ENCODE measurements at regions not wholly inside any gene's neighbourhood (a gene's known extent, or its start where the extent isn't known, plus 50 kb on each side); places are given as distances from the start of the nearest gene placed in this dataset.

GRCh38 chr14:106822905-106823304 lies 1296.5 kb downstream of the TMEM121 start:
- no peak for DNase-seq

GRCh38 chr14:106823552-106823951 lies 1297.2 kb downstream of the TMEM121 start:
- no peak for DNase-seq

DNA sequence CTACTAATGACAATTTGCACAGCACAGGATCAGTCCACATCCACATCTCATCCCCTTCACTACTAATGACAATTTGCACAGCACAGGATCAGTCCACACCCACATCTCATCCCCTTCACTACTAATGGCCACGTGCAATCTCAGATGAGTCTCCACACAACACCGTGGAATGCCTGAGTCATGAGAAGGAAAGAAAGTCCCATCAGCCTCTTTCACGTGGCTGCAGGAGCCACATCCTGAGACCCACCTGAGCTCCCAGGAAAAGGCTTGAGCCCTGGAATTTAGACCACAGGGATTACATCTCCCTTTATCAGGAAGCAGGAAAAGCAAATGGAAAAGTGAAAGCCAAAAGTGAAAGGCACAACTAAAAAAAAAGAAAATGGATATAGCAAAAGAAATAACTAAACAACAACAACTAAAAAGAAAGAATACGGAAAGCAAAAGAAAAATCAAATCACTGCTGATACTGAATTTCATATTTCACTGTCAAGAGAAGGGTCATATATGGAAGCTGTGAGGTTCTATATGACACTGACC lies 1300.5 kb downstream of the TMEM121 start:
- DNase-seq = no peak

GRCh38 chr14:106831322-106831720 lies 1304.9 kb downstream of the TMEM121 start:
- no peak for DNase-seq

GRCh38 chr14:106837870-106838269 lies 1311.5 kb downstream of the TMEM121 start:
- DNase-seq = no peak

DNA sequence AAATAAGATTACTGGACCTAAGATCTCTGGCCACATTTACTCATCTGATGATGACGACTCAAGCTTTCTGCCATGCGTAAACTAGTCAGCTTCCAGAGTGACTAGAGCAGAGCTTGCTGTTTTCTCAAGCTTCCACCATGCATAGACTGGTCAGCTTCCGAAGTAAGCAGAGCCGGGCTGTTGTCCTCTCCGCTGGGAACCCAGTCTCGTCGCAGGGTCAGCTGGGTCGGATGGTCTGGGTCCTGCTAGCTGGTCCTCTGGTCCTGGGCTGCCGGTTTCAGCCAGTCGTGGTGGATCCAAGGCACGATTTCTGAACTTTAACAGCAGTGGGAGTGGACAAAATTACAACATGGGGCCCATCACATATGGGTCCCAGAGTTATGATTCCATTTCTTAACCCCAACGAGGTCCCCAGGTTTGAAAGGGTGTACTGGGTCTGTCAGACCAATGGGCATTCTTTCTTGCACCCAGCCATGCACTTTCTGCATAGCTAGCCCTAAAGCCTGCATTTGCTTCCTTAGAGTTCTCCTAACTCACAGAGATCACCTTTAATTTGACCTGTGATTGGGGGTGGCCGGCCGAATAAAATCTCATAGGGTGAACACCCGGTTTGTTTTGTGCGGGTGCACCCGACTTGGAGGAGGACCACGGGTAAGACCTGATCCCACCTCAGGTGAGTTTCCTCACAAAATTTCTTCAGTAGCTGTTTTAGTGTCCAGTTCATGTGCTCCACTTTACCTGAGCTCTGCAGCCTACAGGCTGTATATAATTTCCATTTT lies 1312.8 kb downstream of the TMEM121 start:
- DNase-seq = no peak

GRCh38 chr14:106840258-106840657 lies 1313.9 kb downstream of the TMEM121 start:
- no peak for DNase-seq

- no peak for DNase-seq
Measured at GRCh38 chr14:106840991-106841390, 1314.6 kb downstream of the TMEM121 start.

DNA sequence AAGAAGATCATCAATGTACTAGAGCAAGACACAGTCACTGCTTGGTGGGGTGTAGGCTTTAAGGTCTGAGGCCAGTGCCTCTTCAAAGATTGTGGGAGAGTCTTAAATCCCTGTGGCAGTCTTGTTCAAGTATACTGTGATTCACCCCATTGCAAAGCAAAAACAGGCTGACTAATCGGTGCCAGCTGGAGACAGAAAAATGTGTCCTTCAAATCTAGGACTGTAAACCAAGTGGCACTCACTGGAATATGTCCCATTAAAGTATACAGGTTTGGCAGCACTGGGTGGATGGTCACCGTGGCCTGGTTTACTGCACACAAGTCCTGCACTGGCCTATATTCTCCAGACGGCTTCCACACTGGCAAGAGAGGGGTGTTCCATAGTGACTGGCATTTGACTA lies 1315.3 kb downstream of the TMEM121 start:
- DNase-seq = no peak

GRCh38 chr14:106842687-106843086 lies 1316.3 kb downstream of the TMEM121 start:
- DNase-seq = no peak

DNA sequence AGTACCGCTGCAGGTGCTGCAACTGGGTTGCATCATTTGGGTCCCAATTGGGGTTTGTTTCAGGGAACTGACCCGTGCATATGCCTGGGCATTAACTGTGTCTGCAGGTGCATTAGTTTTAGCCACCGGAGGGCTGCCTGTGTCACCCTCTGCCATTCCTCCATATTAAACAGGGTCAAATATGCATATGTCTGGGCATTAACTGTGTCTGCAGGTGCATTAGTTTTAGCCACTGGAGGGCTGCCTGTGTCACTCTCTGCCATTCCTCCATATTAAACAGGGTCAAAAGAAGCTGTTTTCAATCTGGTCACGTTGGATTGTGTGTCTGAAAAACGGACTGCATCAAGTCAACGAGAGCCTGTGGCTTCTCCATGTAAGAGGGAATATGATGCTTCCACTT lies 1317.0 kb downstream of the TMEM121 start:
- DNase-seq = no peak

GRCh38 chr14:106843951-106844483 lies 1317.6 kb downstream of the TMEM121 start:
- no peak for DNase-seq

GRCh38 chr14:106844608-106845285 lies 1318.4 kb downstream of the TMEM121 start:
- no peak for DNase-seq

- no peak for DNase-seq
Measured at GRCh38 chr14:106845286-106846087, 1319.1 kb downstream of the TMEM121 start.

GRCh38 chr14:106846218-106846617 lies 1319.8 kb downstream of the TMEM121 start:
- DNase-seq = no peak

- DNase-seq = no peak
Measured at GRCh38 chr14:106848330-106849121, 1322.1 kb downstream of the TMEM121 start.

- no peak for DNase-seq
Measured at GRCh38 chr14:106850913-106851825, 1324.8 kb downstream of the TMEM121 start.

DNA sequence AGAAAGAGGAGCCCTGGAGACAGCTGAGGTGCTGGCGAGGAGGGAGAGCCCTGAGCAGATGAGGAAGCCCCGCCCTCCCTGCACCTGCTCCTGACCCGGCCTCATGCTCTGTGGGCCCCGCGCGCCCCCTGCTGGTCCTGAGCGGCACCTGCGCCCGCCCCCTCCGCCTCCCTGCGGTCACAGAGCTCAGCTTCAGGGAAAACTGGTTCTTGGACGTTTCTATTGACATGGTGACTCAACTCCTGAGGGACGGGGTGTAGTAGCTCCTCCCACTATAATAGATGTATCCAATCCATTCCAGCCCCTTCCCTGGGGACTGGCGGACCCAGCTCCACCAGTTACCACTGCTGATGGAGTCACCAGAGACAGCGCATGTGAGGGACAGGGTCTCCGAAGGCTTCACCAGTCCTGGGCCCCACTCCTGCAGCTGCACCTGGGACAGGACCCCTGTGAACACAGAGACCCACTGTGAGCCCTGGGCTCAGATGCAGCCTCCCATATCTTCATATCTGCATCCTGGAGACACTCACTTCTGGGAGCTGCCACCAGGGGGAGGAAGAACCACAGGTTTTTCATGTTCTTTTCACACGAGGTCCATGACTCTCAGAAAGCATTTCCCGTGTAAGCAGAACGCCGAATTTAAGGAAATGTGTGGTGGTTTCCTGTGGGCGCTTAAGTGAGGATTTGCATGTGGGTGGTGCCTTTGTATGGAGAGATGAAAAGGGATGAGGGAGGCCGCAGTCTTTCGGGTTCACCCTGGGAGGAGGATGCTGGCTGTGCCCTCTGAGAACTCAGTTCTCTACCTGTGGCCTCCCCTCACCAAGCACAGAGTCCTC lies 1346.4 kb downstream of the TMEM121 start:
- no peak for DNase-seq

- no peak for DNase-seq
Measured at GRCh38 chr14:106874350-106874749, 1348.0 kb downstream of the TMEM121 start.

DNA sequence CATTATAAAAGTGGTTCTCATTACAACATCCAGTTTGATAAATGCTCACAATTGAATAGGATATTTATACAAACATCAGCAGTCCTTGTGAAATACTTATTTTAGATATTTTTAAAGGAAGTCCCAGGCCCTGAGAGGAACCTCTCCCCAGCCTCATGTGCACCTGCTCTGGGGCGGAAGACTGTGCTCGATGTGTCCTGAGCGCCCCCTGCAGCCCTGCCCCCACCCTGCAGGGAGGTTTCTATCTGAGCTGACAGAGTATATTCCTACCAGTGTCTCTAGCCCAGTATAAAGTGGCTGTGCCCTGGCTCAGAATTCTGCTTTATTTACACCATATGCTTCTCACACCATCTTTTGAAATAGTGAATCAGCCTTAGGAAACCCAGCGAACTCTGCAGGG lies 1349.1 kb downstream of the TMEM121 start:
- no peak for DNase-seq

Measured in right forelimb (tissue), 1 donor.